Prostate gland (tissue), 2 donors: ENCODE measurements at regions not wholly inside any gene's neighbourhood (a gene's known extent, or its start where the extent isn't known, plus 50 kb on each side); places are given as distances from the start of the nearest gene placed in this dataset.

Experiments
- POLR2AphosphoS5 ChIP-seq: sonication (generic); formaldehyde crosslinking; IDR thresholded peaks from one replicate; pipeline ENCODE4 v1.6.1; 2017; ENCODE audit warnings: antibody characterized with exemption
- TF ChIP-seq, protein P1 (sequence below), 4 experiments: fragments of 200-600 bp in 2 of 4; fragments of 450-650 bp in 2 of 4; sonication (generic) in 2 of 4; IDR thresholded peaks; 1 replicate in 3 of 4; 2 replicates in 1 of 4; pipeline ENCODE4 v1.5.1; 2016 to 2019; ENCODE audit warnings: antibody characterized with exemption in 4 of 4, mild to moderate bottlenecking in 2 of 4, moderate library complexity in 2 of 4

DNA sequence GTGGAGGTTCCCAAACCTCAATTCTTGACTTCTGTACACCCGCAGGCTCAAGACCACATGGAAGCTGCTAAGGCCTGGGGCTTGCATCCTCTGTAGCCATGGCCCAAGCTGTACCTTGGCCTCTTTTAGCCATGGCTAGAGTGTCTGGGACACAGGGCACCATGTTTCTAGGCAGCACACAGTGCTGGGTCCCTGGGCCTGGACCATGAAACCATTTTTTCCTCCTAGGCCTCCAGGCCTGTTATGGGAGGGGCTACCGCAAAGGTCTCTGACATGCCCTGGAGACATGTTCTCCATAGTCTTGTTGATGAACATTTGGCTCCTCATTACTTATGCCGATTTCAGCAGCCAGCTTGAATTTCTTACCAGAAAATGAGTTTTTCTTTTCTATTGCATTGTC lies 701.4 kb downstream of the FGF9 start:
- TF ChIP-seq, protein P1, sequence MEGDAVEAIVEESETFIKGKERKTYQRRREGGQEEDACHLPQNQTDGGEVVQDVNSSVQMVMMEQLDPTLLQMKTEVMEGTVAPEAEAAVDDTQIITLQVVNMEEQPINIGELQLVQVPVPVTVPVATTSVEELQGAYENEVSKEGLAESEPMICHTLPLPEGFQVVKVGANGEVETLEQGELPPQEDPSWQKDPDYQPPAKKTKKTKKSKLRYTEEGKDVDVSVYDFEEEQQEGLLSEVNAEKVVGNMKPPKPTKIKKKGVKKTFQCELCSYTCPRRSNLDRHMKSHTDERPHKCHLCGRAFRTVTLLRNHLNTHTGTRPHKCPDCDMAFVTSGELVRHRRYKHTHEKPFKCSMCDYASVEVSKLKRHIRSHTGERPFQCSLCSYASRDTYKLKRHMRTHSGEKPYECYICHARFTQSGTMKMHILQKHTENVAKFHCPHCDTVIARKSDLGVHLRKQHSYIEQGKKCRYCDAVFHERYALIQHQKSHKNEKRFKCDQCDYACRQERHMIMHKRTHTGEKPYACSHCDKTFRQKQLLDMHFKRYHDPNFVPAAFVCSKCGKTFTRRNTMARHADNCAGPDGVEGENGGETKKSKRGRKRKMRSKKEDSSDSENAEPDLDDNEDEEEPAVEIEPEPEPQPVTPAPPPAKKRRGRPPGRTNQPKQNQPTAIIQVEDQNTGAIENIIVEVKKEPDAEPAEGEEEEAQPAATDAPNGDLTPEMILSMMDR (IDR thresholded peaks at IDR 0.05): no peak
- TF ChIP-seq POLR2AphosphoS5: no peak
